ENCODE measurements at regions not wholly inside any gene's neighbourhood (a gene's known extent, or its start where the extent isn't known, plus 50 kb on each side); places are given as distances from the start of the nearest gene placed in this dataset.

- TF ChIP-seq POLR2AphosphoS5 (IDR thresholded peaks at IDR 0.05) (no peak), POLR2A (IDR thresholded peaks at IDR 0.05; ENCODE audit: low read depth) (no peak), EP300 (IDR thresholded peaks at IDR 0.05) (no peak)
- TF ChIP-seq, protein P1, sequence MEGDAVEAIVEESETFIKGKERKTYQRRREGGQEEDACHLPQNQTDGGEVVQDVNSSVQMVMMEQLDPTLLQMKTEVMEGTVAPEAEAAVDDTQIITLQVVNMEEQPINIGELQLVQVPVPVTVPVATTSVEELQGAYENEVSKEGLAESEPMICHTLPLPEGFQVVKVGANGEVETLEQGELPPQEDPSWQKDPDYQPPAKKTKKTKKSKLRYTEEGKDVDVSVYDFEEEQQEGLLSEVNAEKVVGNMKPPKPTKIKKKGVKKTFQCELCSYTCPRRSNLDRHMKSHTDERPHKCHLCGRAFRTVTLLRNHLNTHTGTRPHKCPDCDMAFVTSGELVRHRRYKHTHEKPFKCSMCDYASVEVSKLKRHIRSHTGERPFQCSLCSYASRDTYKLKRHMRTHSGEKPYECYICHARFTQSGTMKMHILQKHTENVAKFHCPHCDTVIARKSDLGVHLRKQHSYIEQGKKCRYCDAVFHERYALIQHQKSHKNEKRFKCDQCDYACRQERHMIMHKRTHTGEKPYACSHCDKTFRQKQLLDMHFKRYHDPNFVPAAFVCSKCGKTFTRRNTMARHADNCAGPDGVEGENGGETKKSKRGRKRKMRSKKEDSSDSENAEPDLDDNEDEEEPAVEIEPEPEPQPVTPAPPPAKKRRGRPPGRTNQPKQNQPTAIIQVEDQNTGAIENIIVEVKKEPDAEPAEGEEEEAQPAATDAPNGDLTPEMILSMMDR (IDR thresholded peaks at IDR 0.05): no peak
These were observed 92.1 kb upstream of the FGFR2 start for GRCh38 chr10:121690152-121690848.

All from esophagus muscularis mucosa (tissue), 4 donors.